Muscle of back (tissue), 3 donors: ENCODE measurements at regions not wholly inside any gene's neighbourhood (a gene's known extent, or its start where the extent isn't known, plus 50 kb on each side); places are given as distances from the start of the nearest gene placed in this dataset.
A peak's percentile ranks its signal among the peaks of the same experiment; 100 is the strongest.

Experiments used
- DNase-seq, 3 donors: peaks; one replicate each; pipeline versions ENCODE4 v3.0.0 to v3.0.0-alpha.2; 2013

- no peak for DNase-seq
Observed at GRCh38 chr1:231108516-231109302, 53.1 kb upstream of the TRIM67 start.

GRCh38 chr1:231107600-231108326 is 54.1 kb upstream of the TRIM67 start:
- DNase-seq: no peak

GRCh38 chr1:231107151-231107550 is 54.7 kb upstream of the TRIM67 start:
- DNase-seq: no peak

GRCh38 chr1:231106347-231106746 is 55.5 kb upstream of the TRIM67 start:
- DNase-seq: peak in 2 of 3 donors; percentile 26 to 83

- DNase-seq: no peak
Observed at GRCh38 chr1:231104917-231105316, 56.9 kb upstream of the TRIM67 start.

- DNase-seq: no peak
Observed at GRCh38 chr1:231103961-231104360, 57.9 kb upstream of the TRIM67 start.

GRCh38 chr1:231099996-231100767 is 60.1 kb upstream of the FAM89A start:
- DNase-seq: peak in 2 of 3 donors; percentile 27 to 46

GRCh38 chr1:231099311-231099710 is 59.3 kb upstream of the FAM89A start:
- no peak for DNase-seq

GRCh38 chr1:231095595-231095994 is 55.5 kb upstream of the FAM89A start:
- DNase-seq: no peak

GRCh38 chr1:231094421-231094820 is 54.4 kb upstream of the FAM89A start:
- DNase-seq: no peak

- peak in 2 of 3 donors; percentile 23 to 41 for DNase-seq
Observed at GRCh38 chr1:231093156-231093922, 53.3 kb upstream of the FAM89A start.

- no peak for DNase-seq
Observed at GRCh38 chr1:231092380-231092779, 52.3 kb upstream of the FAM89A start.

GRCh38 chr1:231091831-231092301 is 51.8 kb upstream of the FAM89A start:
- DNase-seq: no peak

GRCh38 chr1:231091415-231091814 is 51.4 kb upstream of the FAM89A start:
- DNase-seq: no peak
